GM23248 (cell line): ENCODE measurements at regions not wholly inside any gene's neighbourhood (a gene's known extent, or its start where the extent isn't known, plus 50 kb on each side); places are given as distances from the start of the nearest gene placed in this dataset.

Source experiments
- EZH2 ChIP-seq: fragments of 200-600 bp; sonication (generic); IDR thresholded peaks from 2 replicates; pipeline ENCODE4 v1.6.1; 2018; ENCODE audit warnings: antibody characterized with exemption, mild to moderate bottlenecking; ENCODE audit not compliant: insufficient read depth, poor library complexity, severe bottlenecking
- EZH2phosphoT487 ChIP-seq: fragments of 200-600 bp; sonication (generic); IDR thresholded peaks from 2 replicates; pipeline ENCODE4 v1.6.1; 2018; ENCODE audit warnings: antibody characterized with exemption, moderate library complexity, mild to moderate bottlenecking, low read depth; ENCODE audit not compliant: insufficient read depth

GRCh38 chr14:44657696-44658388 lies 150.8 kb upstream of the FSCB start:
- no peak for TF ChIP-seq EZH2
- no peak for TF ChIP-seq EZH2phosphoT487
